H1 (cell line): ENCODE measurements at regions not wholly inside any gene's neighbourhood (a gene's known extent, or its start where the extent isn't known, plus 50 kb on each side); places are given as distances from the start of the nearest gene placed in this dataset.

ENCODE experiments used
- HDAC2 ChIP-seq, 2 experiments: fragments of 300-600 bp in 1 of 2; sonication (generic) in 1 of 2; IDR thresholded peaks; 2 replicates each; pipeline ENCODE4 v1.6.1; 2011 to 2012; ENCODE audit warnings: low read depth in 2 of 2, low read length in 2 of 2, mild to moderate bottlenecking in 2 of 2, moderate library complexity in 2 of 2, borderline replicate concordance in 1 of 2, inconsistent platforms in 1 of 2
- TF ChIP-seq, protein P1 (sequence below): IDR thresholded peaks from 2 replicates; pipeline ENCODE4 v1.6.1; 2011; ENCODE audit warnings: low read length, improper control_type of control experiment

DNA sequence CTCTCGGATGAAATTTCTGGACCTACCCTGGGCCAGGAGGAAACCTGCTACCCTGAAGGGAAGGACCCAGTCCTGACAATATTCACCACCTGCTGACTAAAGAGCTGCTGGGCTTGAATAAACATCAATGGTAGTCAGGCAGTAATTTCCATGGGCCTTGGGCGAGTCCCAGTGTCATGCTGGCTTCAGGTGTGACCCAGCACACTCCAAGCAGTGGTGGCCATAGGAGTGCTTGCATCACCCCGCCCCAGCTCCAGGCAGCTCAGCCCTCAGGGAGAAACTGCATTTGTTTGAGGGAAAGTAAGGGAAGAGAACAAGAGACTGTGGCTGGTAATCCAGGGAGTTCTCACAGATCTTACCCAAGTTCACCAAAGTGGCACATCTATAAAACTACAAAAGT, 261.8 kb upstream of the DCBLD2 start (continued):
- TF ChIP-seq, protein P1, sequence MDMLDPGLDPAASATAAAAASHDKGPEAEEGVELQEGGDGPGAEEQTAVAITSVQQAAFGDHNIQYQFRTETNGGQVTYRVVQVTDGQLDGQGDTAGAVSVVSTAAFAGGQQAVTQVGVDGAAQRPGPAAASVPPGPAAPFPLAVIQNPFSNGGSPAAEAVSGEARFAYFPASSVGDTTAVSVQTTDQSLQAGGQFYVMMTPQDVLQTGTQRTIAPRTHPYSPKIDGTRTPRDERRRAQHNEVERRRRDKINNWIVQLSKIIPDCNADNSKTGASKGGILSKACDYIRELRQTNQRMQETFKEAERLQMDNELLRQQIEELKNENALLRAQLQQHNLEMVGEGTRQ = no peak
- TF ChIP-seq HDAC2 (IDR thresholded peaks at IDR 0.05; ENCODE audit: borderline replicate concordance in 1 of 2, low read depth in 2 of 2, low read length in 2 of 2) = no peak
